HCT116 (cell line): ENCODE measurements at regions not wholly inside any gene's neighbourhood (a gene's known extent, or its start where the extent isn't known, plus 50 kb on each side); places are given as distances from the start of the nearest gene placed in this dataset.

Source experiments
- ATAC-seq: fragments of 200-7000 bp; cut with Tn5 transposase; 2 replicates; pipeline ENCODE4 v1.9.1; 2020; ENCODE audit warnings: mild to moderate bottlenecking, moderate library complexity
- BruUV-seq: library from RNA; stranded (reverse); fragments of 400-500 nt; replicated peaks from 2 replicates; lab custom pipeline; 2021; lab: Mats Ljungman, UMichigan
- CTCF ChIA-PET: fragments of 300-600 bp; sonication (Branson Sonifier 250); formaldehyde crosslinking; loops from one replicate; lab custom pipeline; 2021; ENCODE audit warnings: antibody characterized with exemption; lab: Charles Lee
- POLR2A ChIA-PET: fragments of 300-600, 350-600 bp; sonication (Branson Sonifier 250); formaldehyde crosslinking; loops from one replicate; lab custom pipeline; 2021; ENCODE audit warnings: antibody characterized with exemption; lab: Charles Lee
- RAD21 ChIA-PET, 2 experiments: fragments of 300-600 bp; sonication (Branson Sonifier 250); formaldehyde crosslinking; loops; one replicate each; lab custom pipeline; 2023; ENCODE audit warnings: low total read pairs in 2 of 2; ENCODE audit not compliant: uncharacterized antibody in 2 of 2, unreplicated experiment in 2 of 2, low non-redundant PET in 1 of 2; lab: Charles Lee
- DNase-seq: peaks from one replicate; pipeline ENCODE4 v3.0.0-alpha.2; 2010; ENCODE audit warnings: low read depth, low spot score
- H2AFZ ChIP-seq: fragments of 200-600 bp; shearing (Covaris generic), sonication (generic); 2 replicates; pipeline ENCODE4 v1.6.1; 2017; ENCODE audit warnings: low read depth, mixed run types, mixed read lengths, antibody characterized with exemption, low read length; ENCODE audit not compliant: poor library complexity, severe bottlenecking
- H3K27ac ChIP-seq: 2 replicates; pipeline ENCODE4 v1.5.1; 2012; ENCODE audit warnings: low read depth, low read length
- H3K27me3 ChIP-seq: fragments of 200-600 bp; sonication (generic); 2 replicates; pipeline ENCODE4 v1.6.1; 2016; ENCODE audit warnings: mixed run types, low read length, mixed read lengths; ENCODE audit not compliant: insufficient read depth
- H3K36me3 ChIP-seq, 2 experiments: fragments of 200-500 bp in 1 of 2; fragments of 200-600 bp in 1 of 2; sonication (Bioruptor generic) in 1 of 2; sonication (generic) in 1 of 2; 2 replicates each; pipeline versions ENCODE4 v1.5.1 to v1.6.1; 2014 to 2016; ENCODE audit warnings: low read length in 2 of 2, inconsistent platforms in 1 of 2, mixed read lengths in 1 of 2, mixed run types in 1 of 2; ENCODE audit not compliant: insufficient read depth in 2 of 2, control insufficient read depth in 1 of 2
- H3K4me1 ChIP-seq, 2 experiments: fragments of 200-600 bp in 1 of 2; sonication (generic) in 1 of 2; 2 replicates each; pipeline versions ENCODE4 v1.5.1 to v1.6.1; 2012 to 2017; ENCODE audit warnings: low read length in 2 of 2, inconsistent platforms in 1 of 2, mild to moderate bottlenecking in 1 of 2, mixed read lengths in 1 of 2, mixed run types in 1 of 2, moderate library complexity in 1 of 2; ENCODE audit not compliant: insufficient read depth in 2 of 2, control insufficient read depth in 1 of 2
- H3K4me2 ChIP-seq: fragments of 200-600 bp; sonication (generic); 2 replicates; pipeline ENCODE4 v1.6.1; 2017; ENCODE audit warnings: mixed run types, low read length, mixed read lengths
- H3K4me3 ChIP-seq, 2 experiments: fragments of 200-600 bp in 1 of 2; sonication (generic) in 1 of 2; replicated peaks in 1 of 2; 2 replicates each; pipeline ENCODE4 v1.5.1; 2011 to 2016; ENCODE audit warnings: low read length in 2 of 2, control low read depth in 1 of 2, low read depth in 1 of 2, mild to moderate bottlenecking in 1 of 2, mixed read lengths in 1 of 2, mixed run types in 1 of 2
- H3K79me2 ChIP-seq: fragments of 200-600 bp; sonication (generic); 2 replicates; pipeline ENCODE4 v1.6.1; 2017; ENCODE audit warnings: mild to moderate bottlenecking, mixed run types, low read length, moderate library complexity, mixed read lengths; ENCODE audit not compliant: insufficient read depth
- H3K9ac ChIP-seq: fragments of 200-600 bp; sonication (generic); 2 replicates; pipeline ENCODE4 v1.6.1; 2016; ENCODE audit warnings: low read length, mixed read lengths
- H3K9me2 ChIP-seq: fragments of 200-600 bp; sonication (generic), shearing (Covaris generic); 2 replicates; pipeline ENCODE4 v1.6.1; 2017; ENCODE audit warnings: mixed run types, mild to moderate bottlenecking, moderate library complexity; ENCODE audit not compliant: insufficient read depth
- H3K9me3 ChIP-seq, 2 experiments: fragments of 200-500 bp in 1 of 2; fragments of 200-600 bp in 1 of 2; sonication (Bioruptor generic) in 1 of 2; sonication (generic) in 1 of 2; 2 replicates each; pipeline ENCODE4 v1.6.1; 2014 to 2017; ENCODE audit warnings: low read length in 2 of 2, mixed read lengths in 2 of 2, inconsistent platforms in 1 of 2, low read depth in 1 of 2, mild to moderate bottlenecking in 1 of 2, mixed run types in 1 of 2, moderate library complexity in 1 of 2; ENCODE audit not compliant: control insufficient read depth in 1 of 2, insufficient read depth in 1 of 2
- H4K20me1 ChIP-seq: fragments of 200-600 bp; sonication (generic), shearing (Covaris generic); 2 replicates; pipeline ENCODE4 v1.6.1; 2017; ENCODE audit warnings: mixed run types, mild to moderate bottlenecking, moderate library complexity; ENCODE audit not compliant: insufficient read depth
- CBX3 ChIP-seq: IDR thresholded peaks from 2 replicates; pipeline ENCODE4 v1.6.1; 2012; ENCODE audit warnings: low read depth
- EGR1 ChIP-seq: IDR thresholded peaks from 2 replicates; pipeline ENCODE4 v1.6.1; 2012; ENCODE audit warnings: low read depth
- EZH2phosphoT487 ChIP-seq: fragments of 200-600 bp; IDR thresholded peaks from 2 replicates; pipeline ENCODE4 v1.6.1; 2018; ENCODE audit warnings: antibody characterized with exemption, borderline replicate concordance
- intact Hi-C: fragments of 100-400 bp; cut with micrococcal nuclease; formaldehyde crosslinking; loops from 2 replicates; pipeline ENCODE4 v1.10.0; 2022
- TF ChIP-seq, protein P1 (sequence below): IDR thresholded peaks from 2 replicates; pipeline ENCODE4 v1.6.1; 2012; ENCODE audit warnings: low read depth
- TF ChIP-seq, protein P2 (sequence below), 3 experiments: fragments of 200-600 bp in 1 of 3; sonication (generic) in 1 of 3; IDR thresholded peaks in 2 of 3; conservative IDR thresholded peaks in 1 of 3; 2 replicates each; pipeline ENCODE4 v1.5.1; 2012 to 2017; ENCODE audit warnings: low read depth in 2 of 3, low read length in 2 of 3, antibody characterized with exemption in 1 of 3, borderline replicate concordance in 1 of 3, control low read depth in 1 of 3, mild to moderate bottlenecking in 1 of 3, mixed read lengths in 1 of 3, mixed run types in 1 of 3, moderate library complexity in 1 of 3; ENCODE audit not compliant: insufficient read depth in 1 of 3

DNA sequence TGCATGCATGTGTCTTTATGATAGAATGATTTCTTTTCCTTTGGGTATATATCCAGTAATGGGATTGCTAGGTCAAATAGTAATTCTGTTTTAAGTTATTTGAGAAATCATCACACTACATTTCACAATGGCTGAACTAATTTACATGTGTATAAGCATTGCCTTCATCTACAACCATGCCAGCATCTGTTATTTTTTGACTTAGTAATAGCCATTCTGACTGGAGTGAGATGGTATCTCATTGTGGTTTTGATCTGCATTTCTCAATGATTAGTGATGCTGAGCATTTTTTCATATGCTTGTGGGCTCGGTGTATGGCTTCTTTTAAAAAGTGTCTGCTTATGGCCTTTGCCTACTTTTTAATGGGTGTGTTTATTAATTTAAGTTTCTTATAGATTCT is 102.3 kb upstream of the CCDC112 start:
- H3K9me2 ChIP-seq: no peaks in the 10 kb centered on the region
- DNase-seq (no peak), ATAC-seq (no peak)
- no peaks in the 10 kb centered on the region for H3K36me3 ChIP-seq
- no peaks in the 10 kb centered on the region for H3K4me1 ChIP-seq
- H3K4me2 ChIP-seq: no peak overlapping the region
- ChIA-PET CTCF (no interaction called here), RAD21 (no interaction called here), POLR2A (no interaction called here)
- no peak overlapping the region for H2AFZ ChIP-seq
- intact Hi-C loops: no loop called here
- BruUV-seq: no TSS peak
- no peaks in the 10 kb centered on the region for H3K27me3 ChIP-seq
- H4K20me1 ChIP-seq: no peaks in the 10 kb centered on the region
- H3K79me2 ChIP-seq: no peaks in the 10 kb centered on the region
- H3K4me3 ChIP-seq: no peak overlapping the region
- no peaks in the 10 kb centered on the region; a peak in 1 of 4 replicates for H3K9me3 ChIP-seq
- no peak for TF ChIP-seq EZH2phosphoT487
- TF ChIP-seq, protein P1, sequence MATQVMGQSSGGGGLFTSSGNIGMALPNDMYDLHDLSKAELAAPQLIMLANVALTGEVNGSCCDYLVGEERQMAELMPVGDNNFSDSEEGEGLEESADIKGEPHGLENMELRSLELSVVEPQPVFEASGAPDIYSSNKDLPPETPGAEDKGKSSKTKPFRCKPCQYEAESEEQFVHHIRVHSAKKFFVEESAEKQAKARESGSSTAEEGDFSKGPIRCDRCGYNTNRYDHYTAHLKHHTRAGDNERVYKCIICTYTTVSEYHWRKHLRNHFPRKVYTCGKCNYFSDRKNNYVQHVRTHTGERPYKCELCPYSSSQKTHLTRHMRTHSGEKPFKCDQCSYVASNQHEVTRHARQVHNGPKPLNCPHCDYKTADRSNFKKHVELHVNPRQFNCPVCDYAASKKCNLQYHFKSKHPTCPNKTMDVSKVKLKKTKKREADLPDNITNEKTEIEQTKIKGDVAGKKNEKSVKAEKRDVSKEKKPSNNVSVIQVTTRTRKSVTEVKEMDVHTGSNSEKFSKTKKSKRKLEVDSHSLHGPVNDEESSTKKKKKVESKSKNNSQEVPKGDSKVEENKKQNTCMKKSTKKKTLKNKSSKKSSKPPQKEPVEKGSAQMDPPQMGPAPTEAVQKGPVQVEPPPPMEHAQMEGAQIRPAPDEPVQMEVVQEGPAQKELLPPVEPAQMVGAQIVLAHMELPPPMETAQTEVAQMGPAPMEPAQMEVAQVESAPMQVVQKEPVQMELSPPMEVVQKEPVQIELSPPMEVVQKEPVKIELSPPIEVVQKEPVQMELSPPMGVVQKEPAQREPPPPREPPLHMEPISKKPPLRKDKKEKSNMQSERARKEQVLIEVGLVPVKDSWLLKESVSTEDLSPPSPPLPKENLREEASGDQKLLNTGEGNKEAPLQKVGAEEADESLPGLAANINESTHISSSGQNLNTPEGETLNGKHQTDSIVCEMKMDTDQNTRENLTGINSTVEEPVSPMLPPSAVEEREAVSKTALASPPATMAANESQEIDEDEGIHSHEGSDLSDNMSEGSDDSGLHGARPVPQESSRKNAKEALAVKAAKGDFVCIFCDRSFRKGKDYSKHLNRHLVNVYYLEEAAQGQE: no peak
- H3K9ac ChIP-seq: no peak overlapping the region
- no peak overlapping the region for H3K27ac ChIP-seq

DNA sequence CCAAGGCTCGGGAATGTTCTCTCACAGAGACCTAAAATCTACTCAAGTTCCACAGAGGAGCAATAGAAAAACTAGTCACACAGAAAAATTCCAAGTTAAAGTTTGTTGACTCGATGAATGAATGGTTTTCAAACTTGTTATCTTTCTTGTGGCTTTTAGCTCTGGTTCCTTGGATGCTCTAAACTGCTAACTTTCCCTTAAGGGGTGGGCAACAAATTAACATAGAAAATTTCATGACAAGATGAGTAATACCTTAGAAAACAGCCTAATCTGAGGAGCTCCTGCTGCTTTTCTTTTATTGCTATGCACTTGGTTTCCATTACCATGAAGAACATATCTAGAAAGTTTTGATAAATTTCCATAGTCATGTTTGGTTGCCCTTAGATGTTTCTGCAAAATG is 100.2 kb upstream of the CCDC112 start:
- Histone ChIP-seq H4K20me1 (no peaks in the 10 kb centered on the region), H3K4me3 (no peak overlapping the region), H3K4me1 (no peaks in the 10 kb centered on the region), H3K4me2 (no peak overlapping the region), H3K27ac (no peak overlapping the region), H3K9me2 (no peaks in the 10 kb centered on the region), H2AFZ (no peak overlapping the region)
- no peak for ATAC-seq
- RAD21 ChIA-PET: no interaction called here
- CTCF ChIA-PET: no interaction called here
- no TSS peak for BruUV-seq
- TF ChIP-seq EGR1 (no peak), CBX3 (no peak)
- TF ChIP-seq, protein P2, sequence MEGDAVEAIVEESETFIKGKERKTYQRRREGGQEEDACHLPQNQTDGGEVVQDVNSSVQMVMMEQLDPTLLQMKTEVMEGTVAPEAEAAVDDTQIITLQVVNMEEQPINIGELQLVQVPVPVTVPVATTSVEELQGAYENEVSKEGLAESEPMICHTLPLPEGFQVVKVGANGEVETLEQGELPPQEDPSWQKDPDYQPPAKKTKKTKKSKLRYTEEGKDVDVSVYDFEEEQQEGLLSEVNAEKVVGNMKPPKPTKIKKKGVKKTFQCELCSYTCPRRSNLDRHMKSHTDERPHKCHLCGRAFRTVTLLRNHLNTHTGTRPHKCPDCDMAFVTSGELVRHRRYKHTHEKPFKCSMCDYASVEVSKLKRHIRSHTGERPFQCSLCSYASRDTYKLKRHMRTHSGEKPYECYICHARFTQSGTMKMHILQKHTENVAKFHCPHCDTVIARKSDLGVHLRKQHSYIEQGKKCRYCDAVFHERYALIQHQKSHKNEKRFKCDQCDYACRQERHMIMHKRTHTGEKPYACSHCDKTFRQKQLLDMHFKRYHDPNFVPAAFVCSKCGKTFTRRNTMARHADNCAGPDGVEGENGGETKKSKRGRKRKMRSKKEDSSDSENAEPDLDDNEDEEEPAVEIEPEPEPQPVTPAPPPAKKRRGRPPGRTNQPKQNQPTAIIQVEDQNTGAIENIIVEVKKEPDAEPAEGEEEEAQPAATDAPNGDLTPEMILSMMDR (IDR thresholded peaks at IDR 0.05 in 2 of 3, conservative IDR thresholded peaks at IDR 0.05 in 1 of 3; ENCODE audit: borderline replicate concordance in 1 of 3, insufficient read depth in 1 of 3, low read depth in 2 of 3, low read length in 2 of 3): no peak
- TF ChIP-seq, all 23 proteins: peak for 0
- no peak overlapping the region for H3K9ac ChIP-seq
- no peaks in the 10 kb centered on the region for H3K27me3 ChIP-seq
- intact Hi-C loops: no loop called here
- DNase-seq: no peak
- POLR2A ChIA-PET: no interaction called here
- H3K36me3 ChIP-seq: no peaks in the 10 kb centered on the region
- no peaks in the 10 kb centered on the region for H3K79me2 ChIP-seq
- no peaks in the 10 kb centered on the region; a peak in 1 of 4 replicates for H3K9me3 ChIP-seq
